Gastrocnemius medialis (tissue), 4 donors: ENCODE measurements at regions not wholly inside any gene's neighbourhood (a gene's known extent, or its start where the extent isn't known, plus 50 kb on each side); places are given as distances from the start of the nearest gene placed in this dataset.

Source experiments
- POLR2A ChIP-seq, 2 donors: fragments of 450-650 bp; IDR thresholded peaks; one replicate each; pipeline ENCODE4 v1.6.1; 2017; ENCODE audit warnings: antibody characterized with exemption in 2 of 2, mild to moderate bottlenecking in 2 of 2, moderate library complexity in 2 of 2
- TF ChIP-seq, protein P1 (sequence below), 5 experiments: fragments of 450-650 bp in 3 of 5; fragments of 200-600 bp in 2 of 5; sonication (generic) in 2 of 5; IDR thresholded peaks in 4 of 5; conservative IDR thresholded peaks in 1 of 5; 1 replicate in 4 of 5; 2 replicates in 1 of 5; pipeline ENCODE4 v1.5.1; 2016 to 2019; ENCODE audit warnings: antibody characterized with exemption in 5 of 5, mild to moderate bottlenecking in 3 of 5, moderate library complexity in 3 of 5

- TF ChIP-seq, protein P1, sequence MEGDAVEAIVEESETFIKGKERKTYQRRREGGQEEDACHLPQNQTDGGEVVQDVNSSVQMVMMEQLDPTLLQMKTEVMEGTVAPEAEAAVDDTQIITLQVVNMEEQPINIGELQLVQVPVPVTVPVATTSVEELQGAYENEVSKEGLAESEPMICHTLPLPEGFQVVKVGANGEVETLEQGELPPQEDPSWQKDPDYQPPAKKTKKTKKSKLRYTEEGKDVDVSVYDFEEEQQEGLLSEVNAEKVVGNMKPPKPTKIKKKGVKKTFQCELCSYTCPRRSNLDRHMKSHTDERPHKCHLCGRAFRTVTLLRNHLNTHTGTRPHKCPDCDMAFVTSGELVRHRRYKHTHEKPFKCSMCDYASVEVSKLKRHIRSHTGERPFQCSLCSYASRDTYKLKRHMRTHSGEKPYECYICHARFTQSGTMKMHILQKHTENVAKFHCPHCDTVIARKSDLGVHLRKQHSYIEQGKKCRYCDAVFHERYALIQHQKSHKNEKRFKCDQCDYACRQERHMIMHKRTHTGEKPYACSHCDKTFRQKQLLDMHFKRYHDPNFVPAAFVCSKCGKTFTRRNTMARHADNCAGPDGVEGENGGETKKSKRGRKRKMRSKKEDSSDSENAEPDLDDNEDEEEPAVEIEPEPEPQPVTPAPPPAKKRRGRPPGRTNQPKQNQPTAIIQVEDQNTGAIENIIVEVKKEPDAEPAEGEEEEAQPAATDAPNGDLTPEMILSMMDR (IDR thresholded peaks at IDR 0.05 in 4 of 5, conservative IDR thresholded peaks at IDR 0.05 in 1 of 5), result no peak
- TF ChIP-seq POLR2A (IDR thresholded peaks at IDR 0.05), result no peak
These were observed 371.9 kb downstream of the IRS1 start for GRCh38 chr2:226427538-226428307.
